CD4-positive, alpha-beta T cell treated with Interleukin-4 for 1 hour (primary cell): ENCODE measurements at regions not wholly inside any gene's neighbourhood (a gene's known extent, or its start where the extent isn't known, plus 50 kb on each side); places are given as distances from the start of the nearest gene placed in this dataset.
A peak's percentile ranks its signal among the peaks of the same experiment; 100 is the strongest.

Source experiments
- DNase-seq, 2 donors: peaks; one replicate each; pipeline ENCODE4 v3.0.0-alpha.2; 2020 to 2022

DNA sequence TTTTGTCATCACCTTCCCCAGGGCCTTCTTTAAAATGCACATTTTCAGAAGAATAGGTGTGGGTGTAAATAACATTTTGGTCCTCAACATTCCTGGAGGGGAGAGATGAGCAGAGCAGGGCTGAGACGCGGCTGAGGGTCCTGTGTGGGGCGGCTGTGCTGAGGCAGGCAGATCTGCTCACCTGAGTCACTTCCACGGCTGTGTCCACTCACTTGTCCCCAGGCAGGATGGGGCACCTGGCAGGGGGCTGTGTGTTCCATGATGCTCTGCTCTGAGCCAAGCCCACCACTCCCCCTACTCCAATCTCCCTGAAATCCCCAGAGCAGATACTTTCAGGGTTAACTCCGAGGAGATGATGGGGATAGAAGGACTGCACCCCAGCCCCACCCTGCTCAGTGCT is 93.8 kb downstream of the GLRX3 start:
- no peak for DNase-seq

DNA sequence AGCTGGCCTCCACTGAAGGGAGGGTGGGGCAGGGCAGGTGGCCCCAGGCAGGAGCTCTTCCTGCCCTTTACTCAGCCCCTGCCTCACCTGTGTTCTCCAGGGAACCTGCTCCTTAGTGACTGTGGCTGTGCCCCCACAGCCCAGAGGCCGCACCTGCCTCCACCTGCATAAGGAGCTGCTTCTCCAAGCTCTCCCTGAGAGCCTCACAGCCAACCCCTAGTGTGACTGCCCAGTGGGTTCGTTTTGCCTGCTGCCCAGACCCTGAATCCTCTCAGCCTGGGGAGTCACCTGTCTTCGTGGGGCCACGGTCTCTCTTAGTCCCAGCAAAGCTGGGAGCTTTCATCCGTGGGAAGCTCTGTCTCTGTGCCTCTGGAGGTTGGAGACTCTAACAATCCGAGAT is 94.4 kb downstream of the GLRX3 start:
- no peak for DNase-seq

DNA sequence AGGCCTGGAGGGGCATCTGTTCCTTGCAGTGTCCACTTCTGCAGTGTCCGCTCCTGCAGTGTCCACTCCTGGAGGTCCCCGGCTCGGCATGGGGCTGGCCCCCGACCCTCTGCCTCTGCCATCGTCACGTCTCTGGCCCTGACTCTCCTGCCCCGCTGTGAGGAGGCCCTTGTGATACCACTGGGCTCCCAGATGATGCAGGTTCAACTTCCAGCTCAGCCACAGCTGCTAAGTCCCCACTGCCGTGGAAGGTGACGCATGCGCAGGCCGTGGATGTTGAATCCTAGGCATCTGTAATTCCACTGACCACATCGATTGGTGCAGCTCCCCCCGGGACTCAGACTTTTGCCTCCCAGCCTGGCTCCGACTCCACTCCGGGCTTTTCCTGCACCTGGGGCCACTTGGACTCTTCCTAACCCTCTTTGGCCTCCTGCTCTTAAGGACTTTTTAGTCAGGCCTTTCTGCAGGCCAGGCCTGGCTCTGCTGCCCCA is 95.1 kb downstream of the GLRX3 start:
- no peak for DNase-seq

DNA sequence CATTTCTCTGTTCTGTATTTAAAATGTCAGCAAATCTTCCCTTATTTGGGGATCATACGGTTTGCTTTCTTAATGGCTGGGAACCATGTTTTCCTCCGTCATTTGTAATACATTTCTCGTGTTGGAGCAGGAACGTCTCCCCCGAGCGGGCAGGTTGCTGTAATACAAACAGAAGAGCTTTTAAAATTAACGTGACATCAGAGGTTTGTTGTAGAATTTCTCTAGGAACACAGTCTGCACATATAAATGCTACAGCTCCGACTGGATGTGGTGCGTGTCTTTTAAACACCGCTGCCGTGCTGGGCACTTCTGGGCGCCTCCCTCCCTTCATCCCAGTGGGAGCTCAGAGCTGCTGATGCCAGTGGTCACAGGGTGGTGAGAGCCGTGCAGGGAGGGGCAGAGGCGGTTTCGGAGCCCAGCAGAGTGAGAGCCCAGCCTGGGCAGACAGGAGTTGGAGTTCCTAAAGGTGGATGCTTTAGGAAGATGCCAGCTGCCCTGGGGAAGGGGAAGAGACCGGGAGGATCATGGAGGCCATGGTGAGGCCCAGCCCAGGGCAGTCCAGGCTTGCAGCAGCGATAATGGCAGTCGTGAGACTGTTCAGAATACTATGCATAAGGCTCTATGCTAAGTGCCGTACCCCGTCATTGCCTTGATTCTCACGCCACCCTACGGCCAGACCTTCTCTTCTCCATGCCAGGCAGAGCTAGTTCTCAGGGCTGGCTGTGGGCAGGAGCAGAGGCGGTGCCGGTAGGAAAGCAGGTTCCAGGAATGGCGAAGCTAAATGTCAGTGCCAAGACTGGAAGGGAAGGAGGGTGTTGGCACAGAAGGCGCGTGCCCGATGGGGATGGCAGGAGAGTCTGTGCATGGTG is 96.2 kb downstream of the GLRX3 start:
- no peak for DNase-seq

DNA sequence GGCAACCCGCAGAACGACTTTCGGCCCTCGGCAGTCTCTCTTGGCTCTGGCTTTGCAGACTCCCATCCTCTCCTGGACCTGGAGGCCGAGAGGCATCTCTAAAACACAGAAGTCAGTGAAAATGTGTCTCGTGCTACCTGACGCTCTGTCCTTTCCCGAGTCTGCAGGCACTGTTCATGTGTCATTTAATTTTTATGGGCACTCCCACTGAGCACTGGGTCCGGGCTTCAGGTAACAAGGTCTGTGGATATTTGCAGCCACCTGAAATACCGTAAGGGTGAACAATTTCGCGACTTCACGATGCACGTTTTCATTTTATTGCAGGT is 96.8 kb downstream of the GLRX3 start:
- DNase-seq, result no peak

DNA sequence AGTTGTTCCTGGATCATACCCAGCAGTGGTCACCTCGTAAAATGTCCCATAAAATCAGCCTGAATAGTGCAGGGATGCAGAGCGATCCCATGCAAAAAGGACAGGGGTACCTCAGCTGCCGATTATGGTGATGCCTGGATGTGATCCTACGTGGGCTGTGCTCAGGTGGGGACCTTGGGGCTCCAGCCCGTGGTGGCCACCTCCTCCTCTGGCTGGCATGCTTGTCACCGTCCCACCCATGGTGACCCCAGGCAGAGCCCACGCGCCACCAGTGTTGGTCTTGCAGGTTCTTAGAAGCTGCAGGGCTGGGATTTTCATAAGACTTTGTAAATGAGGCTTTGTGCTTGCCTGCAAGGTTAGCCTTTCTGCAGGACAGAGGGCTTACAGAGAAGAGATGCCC is 97.2 kb downstream of the GLRX3 start:
- DNase-seq, result no peak

DNA sequence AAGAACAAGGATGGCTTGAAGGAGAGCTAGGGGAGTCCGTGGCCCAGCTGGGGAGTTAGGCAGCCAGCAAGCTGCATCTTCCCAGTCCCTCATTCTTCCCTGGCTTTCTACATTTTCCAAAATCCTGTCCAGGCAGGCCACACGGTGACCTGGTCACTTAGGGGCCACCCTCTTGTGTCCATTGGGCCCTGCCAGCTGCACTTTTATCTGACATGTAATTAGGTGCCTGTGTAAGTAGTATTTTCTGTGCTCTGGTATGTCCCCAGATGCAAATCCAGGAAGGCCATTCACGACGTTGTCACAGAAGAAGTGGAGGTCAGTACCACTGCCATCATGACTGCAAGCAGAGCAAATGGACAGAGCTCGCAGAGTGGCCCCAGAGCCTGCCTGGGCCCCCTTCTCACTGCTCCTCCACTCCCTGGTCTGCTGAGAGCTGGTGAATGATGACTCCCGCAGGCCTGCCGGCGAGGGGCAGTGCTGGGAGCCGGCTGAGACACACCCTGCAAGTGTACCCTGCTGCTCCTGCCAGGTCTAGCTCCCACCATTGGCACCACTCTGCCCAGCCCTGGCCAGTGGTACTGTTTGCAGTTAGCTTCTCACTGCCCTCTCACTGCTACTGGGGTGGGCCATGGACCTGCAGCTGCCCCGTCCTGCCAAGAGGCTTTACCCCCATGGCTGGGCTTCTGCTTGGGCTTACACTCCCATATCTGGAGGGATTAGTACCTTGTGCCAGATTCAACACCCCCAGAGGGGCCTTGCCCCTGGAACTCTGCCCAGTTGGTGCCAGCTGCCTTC is 98.2 kb downstream of the GLRX3 start:
- DNase-seq, result no peak

DNA sequence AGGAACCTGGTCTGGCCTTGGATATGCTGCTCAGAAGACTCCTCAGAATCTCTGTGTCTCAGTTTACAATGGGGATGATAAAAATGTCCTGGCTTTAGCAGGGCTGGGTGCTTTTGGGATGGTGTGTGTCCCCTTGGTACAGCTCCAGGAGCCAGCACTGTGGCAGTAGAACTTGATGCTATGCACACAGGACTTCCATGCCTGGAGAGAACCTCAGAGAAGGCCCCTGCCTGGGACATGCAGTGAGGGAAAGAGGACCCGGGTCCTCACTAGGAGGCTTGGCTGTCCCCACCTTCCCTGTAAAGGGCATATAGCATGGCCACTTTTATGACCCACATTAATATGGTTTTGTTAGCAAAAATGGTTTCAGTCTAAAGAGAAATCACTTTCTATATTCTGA is 100.5 kb downstream of the GLRX3 start:
- DNase-seq, result no peak

DNA sequence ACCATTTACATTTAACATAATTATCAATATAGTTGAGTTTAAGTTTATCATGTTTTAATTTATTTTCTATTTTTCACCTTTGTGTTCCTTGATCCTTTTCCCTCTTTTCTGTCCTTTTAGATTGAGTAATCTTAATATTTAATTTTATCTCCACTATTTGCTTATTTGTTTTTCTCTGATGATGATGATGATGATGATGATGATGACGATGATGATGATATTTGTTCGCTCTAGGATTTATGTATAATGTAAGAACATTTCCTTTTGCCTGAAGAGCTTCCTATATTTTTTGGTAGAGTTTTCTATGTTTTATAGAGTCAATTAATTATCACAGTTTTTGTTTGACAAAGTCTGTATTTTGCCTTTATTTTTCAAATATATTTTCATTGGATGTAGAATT is 104.2 kb downstream of the GLRX3 start:
- no peak for DNase-seq

DNA sequence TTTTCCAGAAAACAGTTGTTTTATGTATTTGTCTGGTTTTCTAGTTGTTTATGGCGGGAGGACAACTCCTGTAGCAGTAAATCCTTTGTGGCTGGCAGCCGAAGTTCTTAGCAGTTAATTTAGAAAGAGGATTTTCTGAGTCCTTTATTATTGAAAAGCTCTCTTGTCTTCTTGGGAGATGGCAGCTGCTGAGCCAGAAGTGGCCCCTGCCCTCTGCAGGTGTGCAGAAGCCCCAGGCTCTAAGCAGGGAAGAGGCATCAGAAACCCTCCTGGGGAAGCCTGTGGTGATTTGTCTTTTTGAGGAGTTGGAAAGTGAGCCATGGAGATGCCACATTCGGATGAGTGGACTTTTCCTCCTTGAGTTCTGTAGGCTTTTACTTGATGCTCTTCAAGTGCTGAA is 106.3 kb downstream of the GLRX3 start:
- DNase-seq, result no peak

DNA sequence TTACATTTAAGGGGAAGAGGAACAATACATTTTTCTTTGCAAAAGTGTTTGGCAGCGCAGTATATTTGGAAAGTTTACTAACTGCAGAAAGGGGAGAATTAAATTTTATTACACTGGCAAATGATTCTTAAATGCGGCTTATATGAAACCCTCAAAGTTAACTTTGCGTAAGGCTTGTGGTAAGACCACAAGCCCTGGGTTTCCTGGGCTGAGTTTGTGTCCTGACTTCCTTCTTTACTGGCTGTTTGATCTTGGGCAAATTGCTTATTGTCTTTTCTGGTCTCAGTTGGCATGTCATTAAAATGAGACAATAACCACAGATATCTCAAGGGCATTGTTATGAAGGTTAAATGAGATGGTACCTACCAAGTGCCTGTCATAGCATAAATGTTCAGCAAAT is 106.8 kb downstream of the GLRX3 start:
- peak in 1 of 2 donors; percentile 0 for DNase-seq

DNA sequence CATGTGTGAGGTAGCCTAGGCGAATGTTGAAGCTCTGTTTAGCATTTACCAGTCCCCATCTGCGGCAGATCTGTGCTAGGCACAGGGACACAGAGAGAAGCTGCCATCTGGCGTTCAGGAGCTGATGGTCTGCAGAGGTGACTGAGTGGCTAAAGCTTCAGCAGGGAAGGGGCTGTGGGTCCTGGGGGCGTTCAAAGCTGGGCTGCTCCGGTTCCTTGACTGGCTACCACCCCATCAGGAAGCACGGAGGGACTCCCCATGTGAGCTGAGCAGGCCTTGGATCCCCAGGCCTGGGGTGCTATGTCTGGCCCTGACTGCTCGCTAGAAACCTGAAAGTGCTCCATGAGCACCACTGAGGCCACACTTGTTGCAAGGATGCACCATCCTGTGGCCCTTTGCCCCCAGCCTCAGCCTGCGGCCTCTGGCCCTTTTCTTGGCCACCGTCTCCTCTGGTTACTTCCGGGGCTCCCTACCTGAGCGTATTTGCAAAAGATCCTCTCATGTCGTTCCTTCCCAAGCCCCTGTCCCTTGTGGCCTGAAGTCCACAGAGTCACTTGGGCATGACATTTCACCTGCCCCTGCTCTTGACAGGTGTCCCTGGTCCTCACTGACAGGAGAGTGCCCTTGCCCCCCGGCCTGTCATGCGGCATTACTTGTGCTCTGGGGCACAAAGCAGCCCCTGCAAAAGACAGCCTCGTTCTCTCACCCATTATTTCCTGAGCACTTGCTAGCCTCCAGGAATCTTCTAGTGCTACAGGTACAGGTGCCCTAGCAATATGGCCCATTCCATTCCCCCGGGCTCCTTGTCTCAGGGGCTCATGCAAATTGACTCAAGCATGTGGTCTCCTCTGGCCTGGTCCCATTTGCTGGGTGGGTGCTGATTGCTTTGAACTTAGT is 108.1 kb downstream of the GLRX3 start:
- no peak for DNase-seq

DNA sequence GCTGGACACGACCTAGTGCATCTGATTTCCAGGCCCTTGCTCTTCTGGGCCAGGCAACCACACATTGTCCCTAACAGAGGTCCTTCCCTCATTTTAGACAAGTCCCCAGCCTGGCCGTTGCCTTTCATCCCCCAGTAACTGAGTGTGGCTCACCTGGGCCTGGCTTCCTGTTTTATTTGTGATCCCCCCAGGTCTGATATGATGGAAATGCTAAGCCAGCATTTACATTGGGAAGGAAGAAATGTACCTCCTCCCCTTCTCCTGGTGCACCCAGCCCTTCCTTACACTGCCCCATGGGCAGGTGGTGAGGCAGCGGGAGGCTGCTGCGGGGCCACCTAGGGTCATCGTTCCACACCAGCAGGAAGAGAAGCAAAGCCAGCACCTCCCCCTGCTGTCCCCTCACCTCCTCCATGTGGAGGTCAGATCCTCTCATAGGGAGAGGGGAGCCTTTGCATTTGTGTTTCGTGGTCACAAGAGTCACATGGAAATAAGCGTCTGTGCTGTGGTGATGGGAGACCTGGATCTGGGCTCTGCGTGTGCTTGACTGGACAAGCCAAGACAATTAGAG is 108.8 kb downstream of the GLRX3 start:
- DNase-seq, result no peak

DNA sequence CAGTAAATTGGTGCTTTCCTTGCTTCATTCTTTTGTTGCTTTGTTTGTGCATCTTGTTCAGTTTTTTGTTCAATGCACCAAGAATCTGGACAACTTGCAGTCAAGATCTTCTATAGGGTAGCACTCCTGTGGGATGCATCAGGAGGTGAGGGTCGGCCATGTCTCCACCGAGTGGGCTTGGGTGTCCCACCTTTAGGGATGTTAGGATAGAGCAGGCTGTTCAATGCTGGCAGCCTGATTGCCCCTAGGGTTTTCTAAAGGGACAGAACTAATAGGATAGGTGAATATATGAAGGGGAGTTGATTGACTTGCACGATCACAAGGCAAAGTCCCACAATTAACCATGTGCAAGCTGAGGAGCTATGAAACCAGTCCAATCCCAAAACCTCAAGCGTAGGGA is 109.9 kb downstream of the GLRX3 start:
- no peak for DNase-seq

DNA sequence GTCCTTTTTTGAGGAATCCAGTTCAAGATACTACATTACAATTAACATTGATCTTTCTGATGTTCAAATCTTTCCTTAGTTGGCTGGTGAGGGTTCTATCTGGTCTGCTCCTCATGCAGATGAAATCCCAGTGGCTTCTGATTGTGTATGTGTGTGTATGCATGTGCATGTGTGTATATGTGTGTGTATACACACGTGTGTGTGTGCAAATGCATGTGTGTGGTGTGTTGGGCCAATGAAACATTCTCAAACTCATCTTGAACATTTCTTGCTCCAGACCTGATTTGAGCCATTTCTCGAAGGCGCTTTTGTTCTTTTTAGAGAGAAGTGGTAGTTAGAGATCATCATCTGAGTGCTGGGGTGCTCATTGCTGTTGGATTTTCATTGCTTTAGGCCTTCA is 113.9 kb downstream of the GLRX3 start:
- no peak for DNase-seq

DNA sequence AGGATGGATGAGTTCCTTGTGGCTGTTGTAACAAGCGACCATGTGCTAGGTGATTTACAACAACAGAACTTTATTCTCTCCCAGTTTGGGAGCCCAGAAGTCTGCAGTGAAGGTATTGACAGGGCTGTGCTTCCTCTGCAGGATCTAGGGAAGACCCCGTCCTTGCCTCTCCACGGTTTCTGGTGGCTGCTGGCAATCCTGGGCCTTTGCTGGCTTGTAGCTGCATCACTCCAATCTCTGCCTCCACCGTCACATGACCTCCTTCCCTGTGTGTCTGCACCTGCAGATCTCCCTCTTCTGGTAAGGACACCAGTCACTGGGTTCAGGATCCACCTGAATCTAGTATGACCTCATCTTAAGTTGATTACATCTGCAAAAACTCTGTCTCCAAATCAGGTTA is 115.6 kb downstream of the GLRX3 start:
- no peak for DNase-seq

DNA sequence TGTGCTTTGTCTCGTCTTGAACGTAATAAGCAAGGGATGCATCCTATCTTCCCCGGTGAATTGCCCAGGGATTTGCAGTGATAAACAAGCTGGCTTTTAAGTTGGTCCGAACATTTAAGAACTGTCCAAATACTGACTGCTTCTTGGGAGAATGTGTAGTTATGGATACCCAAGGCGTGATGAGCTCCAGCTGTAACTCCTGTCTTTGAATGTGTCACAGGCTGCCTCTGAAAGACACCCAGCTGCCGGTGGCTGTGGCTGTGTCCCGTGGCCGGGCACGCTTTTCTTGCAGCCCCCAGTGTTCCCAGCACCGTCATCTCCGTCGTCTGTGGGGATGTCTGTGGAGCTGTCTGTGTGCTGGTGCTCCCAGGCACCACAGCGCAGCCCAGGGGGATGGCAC is 118.1 kb downstream of the GLRX3 start:
- no peak for DNase-seq

DNA sequence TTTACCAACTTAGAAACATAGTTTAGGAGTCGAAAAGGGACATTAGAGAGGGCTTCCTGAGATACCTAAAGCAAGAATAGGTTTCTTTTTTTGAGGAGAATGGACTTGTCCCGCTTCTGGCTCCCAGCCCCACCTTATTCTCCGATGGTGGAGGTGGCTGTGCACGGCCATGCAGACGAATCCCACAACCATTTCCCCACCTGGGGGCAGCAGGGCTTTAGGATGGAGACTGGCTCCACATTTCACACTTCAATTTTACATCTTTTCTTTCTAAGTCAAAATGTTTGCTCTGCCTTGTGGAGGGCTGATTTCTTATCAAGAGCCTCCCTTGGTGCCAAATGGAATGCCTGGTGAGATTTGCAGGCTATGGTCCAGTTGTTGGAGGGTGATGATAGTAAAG is 118.5 kb downstream of the GLRX3 start:
- no peak for DNase-seq

DNA sequence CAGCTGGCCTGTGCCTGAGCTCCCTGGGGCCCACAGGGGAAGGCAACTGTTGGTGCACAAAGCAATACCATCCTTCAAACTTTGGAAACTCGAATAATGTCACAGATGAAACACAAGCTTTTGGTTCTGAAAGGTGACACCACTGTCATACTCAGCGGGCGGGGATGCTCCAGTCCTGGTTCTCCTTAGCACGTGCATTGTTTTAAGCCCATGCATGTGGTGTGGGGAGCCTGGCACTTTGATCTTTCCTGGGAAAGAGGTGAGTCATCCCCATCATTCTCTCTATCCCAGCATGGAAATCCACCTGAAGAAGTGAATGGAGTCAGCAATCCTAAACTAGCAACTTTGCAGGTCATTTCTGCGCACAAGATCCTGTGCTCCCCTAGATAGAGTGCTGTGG is 119.6 kb downstream of the GLRX3 start:
- no peak for DNase-seq

DNA sequence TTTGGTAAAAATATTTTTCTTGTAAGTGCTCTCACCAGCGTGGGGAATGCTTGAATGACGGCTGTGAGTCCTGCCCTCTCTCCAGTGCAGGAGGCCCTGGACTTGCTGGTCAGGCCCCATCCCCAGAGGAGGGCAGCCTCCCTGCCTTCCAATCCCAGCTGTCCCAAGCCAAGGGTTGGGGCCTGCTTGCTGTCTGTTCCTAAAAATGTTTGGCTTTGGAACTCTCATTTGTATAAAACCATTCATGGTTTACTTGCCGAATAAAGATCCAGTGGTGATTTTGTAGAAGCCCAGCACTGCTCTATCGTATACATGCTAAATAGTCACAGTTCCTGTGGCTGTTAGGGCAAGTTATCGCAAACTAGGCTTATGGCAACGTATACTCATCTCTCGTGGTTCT is 121.7 kb downstream of the GLRX3 start:
- DNase-seq, result no peak

DNA sequence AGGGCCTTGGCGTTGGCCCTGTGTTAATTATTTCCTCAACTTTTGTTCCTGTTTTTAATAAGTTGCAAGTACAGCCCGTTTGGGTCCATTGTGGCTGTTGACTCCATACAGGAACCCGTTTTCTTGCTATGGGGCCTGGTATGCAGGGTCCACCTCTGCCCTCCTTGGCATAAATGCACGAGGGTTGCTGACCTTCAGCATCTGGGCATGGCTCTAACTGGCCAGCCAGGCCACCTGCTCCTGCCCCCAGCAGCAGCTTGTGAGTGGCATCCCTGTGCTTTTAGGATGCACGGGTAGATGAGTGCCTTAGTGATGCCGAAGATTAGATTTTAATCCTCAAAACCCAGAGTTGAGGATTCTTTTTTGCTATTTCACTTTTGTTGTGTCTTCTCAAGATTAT is 123.2 kb downstream of the GLRX3 start:
- no peak for DNase-seq

DNA sequence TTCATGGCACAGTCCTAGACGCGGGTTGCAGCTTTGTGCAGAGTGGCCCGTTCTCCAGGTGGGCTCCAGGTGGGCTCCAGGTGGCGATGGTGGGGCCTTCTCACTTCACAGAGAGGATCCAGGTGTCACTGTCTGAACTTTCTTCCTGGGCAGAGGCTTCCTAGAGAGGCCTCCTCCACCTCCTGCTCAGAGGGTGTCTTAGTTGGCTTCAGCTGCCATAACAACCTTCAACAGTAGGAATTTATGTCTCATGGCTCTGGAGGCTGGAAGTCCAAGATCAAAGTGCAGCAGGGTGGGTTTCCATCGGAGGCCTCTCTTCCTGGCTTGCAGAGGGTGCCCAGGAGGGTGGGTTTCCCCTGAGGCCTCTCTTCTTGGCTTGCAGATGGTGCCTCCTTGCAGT is 125.1 kb downstream of the GLRX3 start:
- no peak for DNase-seq

DNA sequence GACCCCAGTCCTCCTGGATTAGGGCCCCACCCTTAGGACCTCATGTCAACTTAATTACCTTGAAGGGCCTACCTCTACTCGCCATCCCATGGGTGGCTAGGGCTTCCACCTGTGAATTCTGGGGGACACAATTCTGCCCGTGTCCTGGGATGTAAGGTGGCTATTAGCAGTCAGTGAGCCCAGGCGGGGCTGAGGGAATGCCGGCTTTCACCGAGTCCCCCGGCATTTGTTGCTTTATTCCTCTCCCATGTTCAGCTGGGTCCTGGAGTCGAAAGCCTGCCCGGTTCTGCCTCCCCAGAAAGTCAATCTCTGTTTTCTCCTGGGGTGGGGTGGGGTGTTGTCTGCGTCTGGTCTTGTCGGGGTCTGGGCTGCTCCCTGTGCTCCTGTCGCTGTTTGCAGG is 125.6 kb downstream of the GLRX3 start:
- DNase-seq, result no peak
